Central memory CD8-positive, alpha-beta T cell (primary cell): ENCODE measurements at regions not wholly inside any gene's neighbourhood (a gene's known extent, or its start where the extent isn't known, plus 50 kb on each side); places are given as distances from the start of the nearest gene placed in this dataset.

Experiments used
- ATAC-seq: fragments of 150-1000 bp; cut with Tn5 transposase; replicated peaks from 2 replicates; pipeline ENCODE4 v1.10.0; 2022; ENCODE audit warnings: mild to moderate bottlenecking, moderate FRiP score, moderate number of reproducible peaks; ENCODE audit not compliant: poor library complexity, severe bottlenecking; ENCODE audit errors: extremely low read depth
- DNase-seq, 2 donors: peaks; one replicate each; pipeline ENCODE4 v3.0.0; 2021; ENCODE audit warnings: low spot score in 2 of 2
- H3K27ac Mint-ChIP-seq: one replicate; pipeline ENCODE4 v1.8.0; 2022; ENCODE audit warnings: low read depth, mild to moderate bottlenecking, moderate library complexity, mixed read lengths
- H3K27me3 Mint-ChIP-seq: one replicate; pipeline ENCODE4 v1.8.0; 2022; ENCODE audit warnings: mixed read lengths
- H3K36me3 Mint-ChIP-seq: one replicate; pipeline ENCODE4 v1.8.0; 2022; ENCODE audit warnings: mild to moderate bottlenecking, moderate library complexity, mixed read lengths; ENCODE audit not compliant: insufficient read depth
- H3K4me1 Mint-ChIP-seq: one replicate; pipeline ENCODE4 v1.8.0; 2022; ENCODE audit warnings: mixed read lengths
- H3K4me3 Mint-ChIP-seq: one replicate; pipeline ENCODE4 v1.8.0; 2022; ENCODE audit warnings: mild to moderate bottlenecking, moderate library complexity, mixed read lengths
- H3K9me3 Mint-ChIP-seq: one replicate; pipeline ENCODE4 v1.8.0; 2022; ENCODE audit warnings: mixed read lengths

- DNase-seq (no peak), ATAC-seq (no peak)
- Mint-ChIP-seq H3K4me1 (no peaks in the 10 kb centered on the region), H3K4me3 (no peak overlapping the region), H3K36me3 (no peaks in the 10 kb centered on the region), H3K27ac (no peak overlapping the region), H3K27me3 (peaks cover 21% of the 10 kb centered on the region), H3K9me3 (no peaks in the 10 kb centered on the region)
Observed at GRCh38 chr7:25424113-25424512, 195.8 kb upstream of the NPVF start.

GRCh38 chr7:25424855-25425254 is 196.6 kb upstream of the NPVF start:
- no peaks in the 10 kb centered on the region for H3K36me3 Mint-ChIP-seq
- no peak for DNase-seq
- H3K4me1 Mint-ChIP-seq = no peaks in the 10 kb centered on the region
- no peak overlapping the region for H3K4me3 Mint-ChIP-seq
- H3K27me3 Mint-ChIP-seq = peaks cover 14% of the 10 kb centered on the region
- H3K27ac Mint-ChIP-seq = no peak overlapping the region
- ATAC-seq = no peak
- no peaks in the 10 kb centered on the region for H3K9me3 Mint-ChIP-seq

GRCh38 chr7:25427721-25428120 is 199.4 kb upstream of the NPVF start:
- Mint-ChIP-seq H3K4me1 (no peaks in the 10 kb centered on the region), H3K27me3 (peaks cover 24% of the 10 kb centered on the region), H3K36me3 (no peaks in the 10 kb centered on the region), H3K27ac (no peak overlapping the region), H3K4me3 (no peak overlapping the region), H3K9me3 (no peaks in the 10 kb centered on the region)
- no peak for DNase-seq
- ATAC-seq = no peak

GRCh38 chr7:25429731-25430130 is 201.4 kb upstream of the NPVF start:
- Mint-ChIP-seq H3K36me3 (no peaks in the 10 kb centered on the region), H3K27me3 (peaks cover 20% of the 10 kb centered on the region), H3K4me1 (no peaks in the 10 kb centered on the region), H3K27ac (no peak overlapping the region), H3K9me3 (no peaks in the 10 kb centered on the region), H3K4me3 (no peak overlapping the region)
- ATAC-seq (no peak), DNase-seq (no peak)

GRCh38 chr7:25430200-25430931 is 202.1 kb upstream of the NPVF start:
- Mint-ChIP-seq H3K4me3 (no peak overlapping the region), H3K4me1 (no peaks in the 10 kb centered on the region), H3K27me3 (peaks cover 14% of the 10 kb centered on the region), H3K9me3 (no peaks in the 10 kb centered on the region), H3K27ac (no peak overlapping the region), H3K36me3 (no peaks in the 10 kb centered on the region)
- ATAC-seq (no peak), DNase-seq (no peak)

GRCh38 chr7:25431956-25432450 is 203.7 kb upstream of the NPVF start:
- no peak overlapping the region for H3K27ac Mint-ChIP-seq
- H3K36me3 Mint-ChIP-seq = no peaks in the 10 kb centered on the region
- H3K9me3 Mint-ChIP-seq = no peaks in the 10 kb centered on the region
- DNase-seq (no peak), ATAC-seq (no peak)
- peaks cover 11% of the 10 kb centered on the region for H3K27me3 Mint-ChIP-seq
- no peaks in the 10 kb centered on the region for H3K4me1 Mint-ChIP-seq
- no peak overlapping the region for H3K4me3 Mint-ChIP-seq

- H3K4me3 Mint-ChIP-seq = no peak overlapping the region
- no peaks in the 10 kb centered on the region for H3K36me3 Mint-ChIP-seq
- DNase-seq (no peak), ATAC-seq (no peak)
- no peak overlapping the region for H3K27ac Mint-ChIP-seq
- peaks cover 11% of the 10 kb centered on the region for H3K27me3 Mint-ChIP-seq
- H3K4me1 Mint-ChIP-seq = no peaks in the 10 kb centered on the region
- H3K9me3 Mint-ChIP-seq = no peaks in the 10 kb centered on the region
Observed at GRCh38 chr7:25432807-25433206, 204.5 kb upstream of the NPVF start.

GRCh38 chr7:25436413-25436812 is 208.1 kb upstream of the NPVF start:
- no peaks in the 10 kb centered on the region for H3K4me1 Mint-ChIP-seq
- DNase-seq = no peak
- peaks cover 11% of the 10 kb centered on the region for H3K9me3 Mint-ChIP-seq
- no peak overlapping the region for H3K27ac Mint-ChIP-seq
- peaks cover 40% of the 10 kb centered on the region for H3K27me3 Mint-ChIP-seq
- no peak overlapping the region for H3K4me3 Mint-ChIP-seq
- H3K36me3 Mint-ChIP-seq = no peaks in the 10 kb centered on the region
- ATAC-seq = no peak

- no peak overlapping the region for H3K4me3 Mint-ChIP-seq
- DNase-seq (no peak), ATAC-seq (no peak)
- no peaks in the 10 kb centered on the region for H3K36me3 Mint-ChIP-seq
- H3K27me3 Mint-ChIP-seq = peaks cover 37% of the 10 kb centered on the region
- H3K4me1 Mint-ChIP-seq = no peaks in the 10 kb centered on the region
- no peak overlapping the region for H3K27ac Mint-ChIP-seq
- H3K9me3 Mint-ChIP-seq = peaks cover 16% of the 10 kb centered on the region
Observed at GRCh38 chr7:25437308-25437707, 209.0 kb upstream of the NPVF start.

- Mint-ChIP-seq H3K4me1 (no peaks in the 10 kb centered on the region), H3K4me3 (no peak overlapping the region), H3K9me3 (peaks cover 46% of the 10 kb centered on the region), H3K27me3 (peaks cover 37% of the 10 kb centered on the region), H3K36me3 (no peaks in the 10 kb centered on the region), H3K27ac (no peak overlapping the region)
- no peak for ATAC-seq
- DNase-seq = no peak
Observed at GRCh38 chr7:25444991-25445390, 216.7 kb upstream of the NPVF start.

- Mint-ChIP-seq H3K27ac (no peak overlapping the region), H3K9me3 (peaks cover 22% of the 10 kb centered on the region)
Observed at GRCh38 chr7:25448301-25448700, 220.0 kb upstream of the NPVF start.

GRCh38 chr7:25454020-25454419 is 225.7 kb upstream of the NPVF start:
- Mint-ChIP-seq H3K36me3 (no peaks in the 10 kb centered on the region), H3K4me1 (no peaks in the 10 kb centered on the region), H3K27me3 (peaks cover 18% of the 10 kb centered on the region), H3K27ac (no peak overlapping the region), H3K4me3 (no peak overlapping the region), H3K9me3 (no peaks in the 10 kb centered on the region)
- ATAC-seq (no peak), DNase-seq (no peak)

More at GRCh38 chr7:25448301-25448700, 220.0 kb upstream of the NPVF start:
- Mint-ChIP-seq H3K36me3 (no peaks in the 10 kb centered on the region), H3K4me1 (no peaks in the 10 kb centered on the region), H3K27me3 (peaks cover 14% of the 10 kb centered on the region), H3K4me3 (no peak overlapping the region)
- DNase-seq (no peak), ATAC-seq (no peak)

- Mint-ChIP-seq H3K4me1 (no peaks in the 10 kb centered on the region), H3K9me3 (no peaks in the 10 kb centered on the region), H3K4me3 (no peak overlapping the region), H3K27me3 (peaks cover 18% of the 10 kb centered on the region), H3K27ac (no peak overlapping the region), H3K36me3 (no peaks in the 10 kb centered on the region)
- no peak for DNase-seq
- ATAC-seq = no peak
Observed at GRCh38 chr7:25454562-25455041, 226.3 kb upstream of the NPVF start.
